H1 (cell line): ENCODE measurements at regions not wholly inside any gene's neighbourhood (a gene's known extent, or its start where the extent isn't known, plus 50 kb on each side); places are given as distances from the start of the nearest gene placed in this dataset.

Experiments used
- CTCF ChIA-PET: fragments of 300-600 bp; sonication (Branson Sonifier 250); formaldehyde crosslinking; loops from one replicate; lab custom pipeline; 2021; ENCODE audit not compliant: partially characterized antibody; lab: Charles Lee
- POLR2A ChIA-PET: fragments of 300-600 bp; sonication (Branson Sonifier 250); formaldehyde crosslinking; loops from one replicate; lab custom pipeline; 2021; ENCODE audit warnings: inconsistent platforms; ENCODE audit not compliant: partially characterized antibody; lab: Charles Lee
- DNase-seq, 2 experiments: peaks; one replicate each; pipeline versions ENCODE4 v3.0.0 to v3.0.0-alpha.2; 2010 to 2022; ENCODE audit warnings: low spot score in 2 of 2, low read depth in 1 of 2, mixed read lengths in 1 of 2
- FAIRE-seq: peaks from 2 replicates; lab custom pipeline; 2011; peaks lifted over from hg19 to GRCh38; lab: Jason Lieb, UNC
- H2AFZ ChIP-seq: 2 replicates; pipeline ENCODE4 v1.8.1; 2012; ENCODE audit warnings: low read length, inconsistent platforms
- H2AK5ac ChIP-seq: 2 replicates; pipeline ENCODE4 v1.6.1; 2013; ENCODE audit warnings: low read depth, low read length
- H2BK120ac ChIP-seq: replicated peaks from 2 replicates; pipeline ENCODE3; 2013; ENCODE audit warnings: low read depth, low read length, inconsistent platforms
- H2BK12ac ChIP-seq: 2 replicates; pipeline ENCODE4 v1.6.1; 2013; ENCODE audit warnings: low read depth, low read length
- H2BK15ac ChIP-seq: 2 replicates; pipeline ENCODE4 v1.6.1; 2013; ENCODE audit warnings: low read length
- H2BK20ac ChIP-seq: 2 replicates; pipeline ENCODE4 v1.6.1; 2013; ENCODE audit warnings: low read length
- H2BK5ac ChIP-seq: 2 replicates; pipeline ENCODE4 v1.6.1; 2013; ENCODE audit warnings: low read depth, low read length
- H3K14ac ChIP-seq: 2 replicates; pipeline ENCODE4 v1.6.1; 2013; ENCODE audit warnings: inconsistent platforms; ENCODE audit not compliant: insufficient read length
- H3K18ac ChIP-seq: 2 replicates; pipeline ENCODE4 v1.6.1; 2013; ENCODE audit warnings: low read length; ENCODE audit errors: extremely low read depth
- H3K23ac ChIP-seq: 2 replicates; pipeline ENCODE4 v1.6.1; 2013; ENCODE audit warnings: inconsistent platforms; ENCODE audit not compliant: insufficient read length
- H3K23me2 ChIP-seq: 2 replicates; pipeline ENCODE4 v1.6.1; 2013; ENCODE audit warnings: low read depth, low read length
- H3K27ac ChIP-seq: 2 replicates; pipeline ENCODE4 v1.6.1; 2011; ENCODE audit warnings: low read depth, low read length, inconsistent platforms
- H3K27me3 ChIP-seq, 4 experiments: replicated peaks in 1 of 4; 1 replicate in 1 of 4; 2 replicates in 3 of 4; pipeline versions ENCODE4 v1.6.1 to v1.8.1; 2011 to 2013; ENCODE audit warnings: low read length in 3 of 4, mild to moderate bottlenecking in 3 of 4, inconsistent platforms in 2 of 4, mixed read lengths in 2 of 4, moderate library complexity in 1 of 4; ENCODE audit not compliant: control insufficient read depth in 3 of 4, insufficient read depth in 3 of 4; ENCODE audit errors: extremely low read depth in 1 of 4
- H3K36me3 ChIP-seq, 4 experiments: 2 replicates each; pipeline versions ENCODE4 v1.6.1 to v1.8.1; 2011 to 2013; ENCODE audit warnings: mild to moderate bottlenecking in 4 of 4, low read length in 3 of 4, moderate library complexity in 2 of 4, control low read depth in 1 of 4, inconsistent platforms in 1 of 4; ENCODE audit not compliant: insufficient read depth in 4 of 4, control insufficient read depth in 2 of 4
- H3K4ac ChIP-seq: replicated peaks from 2 replicates; pipeline ENCODE3; 2013; ENCODE audit warnings: low read length, low read depth, mixed read lengths, inconsistent platforms; ENCODE audit not compliant: insufficient read length
- H3K4me1 ChIP-seq, 4 experiments: replicated peaks in 1 of 4; 1 replicate in 1 of 4; 2 replicates in 3 of 4; pipeline versions ENCODE4 v1.6.1 to v1.8.1; 2011 to 2013; ENCODE audit warnings: low read length in 3 of 4, inconsistent platforms in 2 of 4, mixed read lengths in 1 of 4; ENCODE audit not compliant: insufficient read depth in 4 of 4, control insufficient read depth in 3 of 4
- H3K4me2 ChIP-seq, 2 experiments: 2 replicates each; pipeline versions ENCODE4 v1.6.1 to v1.8.1; 2011 to 2013; ENCODE audit warnings: low read depth in 2 of 2, low read length in 2 of 2, control low read depth in 1 of 2, inconsistent platforms in 1 of 2, mild to moderate bottlenecking in 1 of 2; ENCODE audit not compliant: insufficient read depth in 1 of 2
- H3K4me3 ChIP-seq, 4 experiments: fragments of 200-600, 300-600 bp in 1 of 4; sonication (generic), shearing (Covaris generic), sonication (Bioruptor Twin) in 1 of 4; 2 replicates each; pipeline versions ENCODE4 v1.5.1 to v1.8.1; 2011 to 2016; ENCODE audit warnings: low read length in 4 of 4, low read depth in 3 of 4, control low read depth in 2 of 4, inconsistent platforms in 2 of 4, mild to moderate bottlenecking in 2 of 4, mixed read lengths in 1 of 4, moderate library complexity in 1 of 4; ENCODE audit not compliant: insufficient read depth in 2 of 4; ENCODE audit errors: extremely low read depth in 1 of 4
- H3K56ac ChIP-seq: replicated peaks from 2 replicates; pipeline ENCODE3; 2013; ENCODE audit warnings: low read depth, mild to moderate bottlenecking, mixed read lengths, low read length, inconsistent platforms; ENCODE audit not compliant: insufficient read length
- H3K79me1 ChIP-seq: 2 replicates; pipeline ENCODE4 v1.6.1; 2013; ENCODE audit warnings: low read depth, low read length, control low read depth
- H3K79me2 ChIP-seq, 2 experiments: 2 replicates each; pipeline versions ENCODE4 v1.6.1 to v1.8.1; 2012 to 2013; ENCODE audit warnings: low read length in 2 of 2, mild to moderate bottlenecking in 2 of 2, inconsistent platforms in 1 of 2; ENCODE audit not compliant: insufficient read depth in 2 of 2, control insufficient read depth in 1 of 2
- H3K9ac ChIP-seq, 4 experiments: replicated peaks in 1 of 4; 1 replicate in 1 of 4; 2 replicates in 3 of 4; pipeline versions ENCODE4 v1.6.1 to v1.8.1; 2011 to 2013; ENCODE audit warnings: low read depth in 3 of 4, low read length in 3 of 4, control low read depth in 2 of 4, mild to moderate bottlenecking in 2 of 4, moderate library complexity in 2 of 4, inconsistent platforms in 1 of 4; ENCODE audit errors: extremely low read depth in 1 of 4
- H3K9me3 ChIP-seq, 2 experiments: 2 replicates each; pipeline versions ENCODE4 v1.6.1 to v1.8.1; 2012 to 2013; ENCODE audit warnings: mild to moderate bottlenecking in 2 of 2, moderate library complexity in 2 of 2, control low read depth in 1 of 2, inconsistent platforms in 1 of 2, low read depth in 1 of 2, low read length in 1 of 2, mixed read lengths in 1 of 2; ENCODE audit not compliant: insufficient read depth in 2 of 2
- H4K20me1 ChIP-seq, 2 experiments: replicated peaks in 1 of 2; 2 replicates each; pipeline versions ENCODE3 to v1.8.1; 2011 to 2013; ENCODE audit warnings: inconsistent platforms in 2 of 2, low read length in 2 of 2, mild to moderate bottlenecking in 1 of 2; ENCODE audit not compliant: insufficient read depth in 2 of 2, control insufficient read depth in 1 of 2
- H4K5ac ChIP-seq: 2 replicates; pipeline ENCODE4 v1.6.1; 2013; ENCODE audit warnings: low read length, low read depth, mixed read lengths, inconsistent platforms; ENCODE audit not compliant: insufficient read length
- H4K8ac ChIP-seq: 2 replicates; pipeline ENCODE4 v1.8.0; 2013; ENCODE audit warnings: mild to moderate bottlenecking, moderate library complexity, low read length, inconsistent platforms; ENCODE audit not compliant: insufficient read depth; ENCODE audit errors: extremely low read depth
- H4K91ac ChIP-seq: replicated peaks from 2 replicates; pipeline ENCODE3; 2013; ENCODE audit warnings: low read length, mixed read lengths, inconsistent platforms; ENCODE audit not compliant: insufficient read length
- ASH2L ChIP-seq: fragments of 200-600, 300-600 bp; sonication (generic); IDR thresholded peaks from one replicate; pipeline ENCODE4 v1.7.1; 2017; ENCODE audit warnings: low read length
- BCL11A ChIP-seq, 2 experiments: IDR thresholded peaks; one replicate each; pipeline ENCODE4 v1.6.1; 2011; ENCODE audit warnings: low read depth in 2 of 2, low read length in 2 of 2, mild to moderate bottlenecking in 2 of 2
- CHD1 ChIP-seq: IDR thresholded peaks from 2 replicates; pipeline ENCODE4 v1.6.1; 2012; ENCODE audit warnings: low read depth, low read length, improper control_type of control experiment
- CREB1 ChIP-seq: IDR thresholded peaks from 2 replicates; pipeline ENCODE4 v1.6.1; 2012; ENCODE audit warnings: inconsistent platforms
- E2F6 ChIP-seq: IDR thresholded peaks from 2 replicates; pipeline ENCODE4 v1.6.1; 2012; ENCODE audit warnings: inconsistent platforms
- EP300 ChIP-seq, 2 experiments: IDR thresholded peaks; 1 replicate in 1 of 2; 2 replicates in 1 of 2; pipeline ENCODE4 v1.6.1; 2011 to 2012; ENCODE audit warnings: low read depth in 2 of 2, low read length in 2 of 2, mild to moderate bottlenecking in 2 of 2, borderline replicate concordance in 1 of 2, inconsistent platforms in 1 of 2, moderate library complexity in 1 of 2
- MAFK ChIP-seq: IDR thresholded peaks from 2 replicates; pipeline ENCODE4 v1.6.1; 2012; ENCODE audit warnings: low read depth, mild to moderate bottlenecking, improper control_type of control experiment, low read length
- RAD21 ChIP-seq, 2 experiments: IDR thresholded peaks in 1 of 2; conservative IDR thresholded peaks in 1 of 2; 2 replicates each; pipeline ENCODE4 v1.6.1; 2011; ENCODE audit warnings: low read depth in 2 of 2, low read length in 2 of 2, improper control_type of control experiment in 1 of 2, inconsistent platforms in 1 of 2, mild to moderate bottlenecking in 1 of 2, moderate library complexity in 1 of 2
- RNF2 ChIP-seq: fragments of 200-900, 300-1000 bp; sonication (generic); IDR thresholded peaks from 2 replicates; pipeline ENCODE4 v1.7.1; 2016; ENCODE audit warnings: borderline replicate concordance, low read depth, mild to moderate bottlenecking, antibody characterized with exemption, low read length; ENCODE audit not compliant: poor library complexity, severe bottlenecking; ENCODE audit errors: missing control alignments
- SP4 ChIP-seq: IDR thresholded peaks from 2 replicates; pipeline ENCODE4 v1.6.1; 2012; ENCODE audit warnings: low read length, inconsistent platforms
- TEAD4 ChIP-seq: IDR thresholded peaks from 2 replicates; pipeline ENCODE4 v1.6.1; 2012; ENCODE audit warnings: low read depth, low read length, inconsistent platforms, mixed read lengths
- TF ChIP-seq, protein P1 (sequence below): IDR thresholded peaks from 2 replicates; pipeline ENCODE4 v1.6.1; 2011; ENCODE audit warnings: low read length, improper control_type of control experiment
- TF ChIP-seq, protein P2 (sequence below): IDR thresholded peaks from 2 replicates; pipeline ENCODE4 v1.6.1; 2012; ENCODE audit warnings: inconsistent platforms

DNA sequence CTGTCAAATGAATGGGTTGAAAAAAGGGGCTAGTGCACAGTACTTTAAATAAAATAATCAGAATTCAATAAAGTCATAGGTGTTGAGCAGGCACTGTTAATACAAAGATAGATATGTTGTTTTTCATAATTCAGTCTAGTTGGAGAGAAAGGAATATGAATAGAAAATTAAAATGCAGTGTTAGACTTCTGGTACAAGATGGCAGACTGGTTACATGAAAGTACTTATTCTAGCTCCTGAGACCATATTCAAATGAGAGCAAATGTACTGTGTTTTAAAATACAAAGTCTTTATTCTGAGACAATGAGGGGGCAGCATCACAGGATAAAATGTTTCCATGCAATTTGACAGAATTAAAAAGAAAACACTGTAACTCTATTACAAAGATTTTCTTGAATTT, 542.1 kb downstream of the COL11A1 start:
- H2AK5ac ChIP-seq = no peak overlapping the region
- H3K23ac ChIP-seq = no peak overlapping the region
- FAIRE-seq (no peak), DNase-seq (no peak)
- no peak overlapping the region for H3K56ac ChIP-seq
- H3K14ac ChIP-seq = no peak overlapping the region
- no peak overlapping the region for H2BK15ac ChIP-seq
- no peak overlapping the region for H2BK120ac ChIP-seq
- no peaks in the 10 kb centered on the region for H3K23me2 ChIP-seq
- no peaks in the 10 kb centered on the region for H3K79me2 ChIP-seq
- no peak overlapping the region for H2BK12ac ChIP-seq
- no peak overlapping the region for H3K4me3 ChIP-seq
- no peak overlapping the region for H4K5ac ChIP-seq
- H3K27me3 ChIP-seq = no peaks in the 10 kb centered on the region
- H2BK20ac ChIP-seq = no peak overlapping the region
- no peaks in the 10 kb centered on the region for H4K20me1 ChIP-seq
- ChIA-PET POLR2A (no interaction called here), CTCF (interaction anchor here (0.7 to 0.9 kb wide), 2 partner anchors 37 to 402 kb away, joined by 4 read pairs; no protein-coding TSS in a partner anchor)
- no peak overlapping the region for H3K4me2 ChIP-seq
- no peak overlapping the region for H3K4ac ChIP-seq
- no peak overlapping the region for H3K9ac ChIP-seq
- no peaks in the 10 kb centered on the region for H3K9me3 ChIP-seq
- H3K18ac ChIP-seq = no peak overlapping the region
- H3K79me1 ChIP-seq = no peaks in the 10 kb centered on the region
- H3K27ac ChIP-seq = no peak overlapping the region
- H2AFZ ChIP-seq = no peak overlapping the region
- H3K36me3 ChIP-seq = no peaks in the 10 kb centered on the region
- H3K4me1 ChIP-seq = no peaks in the 10 kb centered on the region
- H4K91ac ChIP-seq = no peak overlapping the region
- H2BK5ac ChIP-seq = no peak overlapping the region
- H4K8ac ChIP-seq = no peak overlapping the region
- no peak for TF ChIP-seq SP4
- no peak for TF ChIP-seq MAFK
- no peak for TF ChIP-seq BCL11A (IDR thresholded peaks at IDR 0.05; ENCODE audit: low read depth in 2 of 2, low read length in 2 of 2)
- TF ChIP-seq RNF2 = no peak
- no peak for TF ChIP-seq ASH2L
- TF ChIP-seq CHD1 = no peak
- TF ChIP-seq E2F6 = no peak
- no peak for TF ChIP-seq EP300 (IDR thresholded peaks at IDR 0.05; ENCODE audit: borderline replicate concordance in 1 of 2, low read depth in 2 of 2, low read length in 2 of 2)
- TF ChIP-seq RAD21 (IDR thresholded peaks at IDR 0.05 in 1 of 2, conservative IDR thresholded peaks at IDR 0.05 in 1 of 2; ENCODE audit: low read depth in 2 of 2, low read length in 2 of 2) = no peak
- TF ChIP-seq TEAD4 = no peak
- TF ChIP-seq CREB1 = no peak
- TF ChIP-seq, protein P1, sequence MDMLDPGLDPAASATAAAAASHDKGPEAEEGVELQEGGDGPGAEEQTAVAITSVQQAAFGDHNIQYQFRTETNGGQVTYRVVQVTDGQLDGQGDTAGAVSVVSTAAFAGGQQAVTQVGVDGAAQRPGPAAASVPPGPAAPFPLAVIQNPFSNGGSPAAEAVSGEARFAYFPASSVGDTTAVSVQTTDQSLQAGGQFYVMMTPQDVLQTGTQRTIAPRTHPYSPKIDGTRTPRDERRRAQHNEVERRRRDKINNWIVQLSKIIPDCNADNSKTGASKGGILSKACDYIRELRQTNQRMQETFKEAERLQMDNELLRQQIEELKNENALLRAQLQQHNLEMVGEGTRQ = no peak
- TF ChIP-seq, protein P2, sequence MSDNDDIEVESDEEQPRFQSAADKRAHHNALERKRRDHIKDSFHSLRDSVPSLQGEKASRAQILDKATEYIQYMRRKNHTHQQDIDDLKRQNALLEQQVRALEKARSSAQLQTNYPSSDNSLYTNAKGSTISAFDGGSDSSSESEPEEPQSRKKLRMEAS = no peak
